ENCODE measurements at regions not wholly inside any gene's neighbourhood (a gene's known extent, or its start where the extent isn't known, plus 50 kb on each side); places are given as distances from the start of the nearest gene placed in this dataset.

GRCh38 chr3:73848173-73848906 is 223.6 kb upstream of the PDZRN3 start:
- TF ChIP-seq POLR2A (IDR thresholded peaks at IDR 0.05) (no peak), CTCF (IDR thresholded peaks at IDR 0.05 in 8 of 11, conservative IDR thresholded peaks at IDR 0.05 in 3 of 11) (peak in 8 of 11 experiments; percentile 14 to 59 (median 33)), POLR2AphosphoS5 (IDR thresholded peaks at IDR 0.05) (no peak)
